ENCODE measurements at regions not wholly inside any gene's neighbourhood (a gene's known extent, or its start where the extent isn't known, plus 50 kb on each side); places are given as distances from the start of the nearest gene placed in this dataset.

DNA sequence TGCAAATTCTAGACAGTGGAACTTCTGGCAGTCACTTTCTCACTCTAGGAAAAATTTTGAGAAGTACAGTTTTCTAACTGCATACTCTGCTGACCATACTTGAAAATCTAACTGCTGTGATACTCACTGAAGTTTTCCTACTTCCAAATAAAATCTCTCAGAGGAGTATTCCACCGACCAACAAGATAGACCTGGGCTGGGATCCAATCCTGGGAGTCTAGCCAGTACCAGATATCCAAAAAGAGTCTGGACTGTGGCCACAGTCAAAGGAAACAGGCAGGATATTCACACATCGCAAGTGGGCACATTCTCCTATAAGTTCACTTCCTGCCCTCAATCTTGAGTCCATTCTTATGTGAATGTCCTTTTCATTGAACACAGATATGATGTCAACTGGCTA lies 1138.7 kb upstream of the PCDH7 start:
- Histone ChIP-seq H4K20me1 (ENCODE audit: insufficient read depth) (no peaks in the 10 kb centered on the region), H3K4me1 (ENCODE audit: control insufficient read depth in 1 of 2, insufficient read depth in 2 of 2, low read length in 2 of 2) (no peaks in the 10 kb centered on the region), H3K9me2 (ENCODE audit: insufficient read depth) (no peaks in the 10 kb centered on the region), H3K27ac (ENCODE audit: low read depth, low read length) (no peak overlapping the region), H3K79me2 (ENCODE audit: insufficient read depth, low read length) (no peaks in the 10 kb centered on the region), H3K4me3 (replicated peaks in 1 of 2; ENCODE audit: low read depth in 1 of 2, low read length in 2 of 2) (no peak overlapping the region), H3K27me3 (ENCODE audit: insufficient read depth, low read length) (no peaks in the 10 kb centered on the region), H3K4me2 (ENCODE audit: low read length) (no peak overlapping the region), H3K9ac (ENCODE audit: low read length) (no peak overlapping the region), H3K36me3 (ENCODE audit: control insufficient read depth in 1 of 2, insufficient read depth in 2 of 2, low read length in 2 of 2) (no peaks in the 10 kb centered on the region), H3K9me3 (ENCODE audit: control insufficient read depth in 1 of 2, insufficient read depth in 1 of 2, low read depth in 1 of 2, low read length in 2 of 2) (no peaks in the 10 kb centered on the region), H2AFZ (ENCODE audit: low read depth, low read length, poor library complexity, severe bottlenecking) (no peak overlapping the region)
- ChIA-PET RAD21 (ENCODE audit: low non-redundant PET in 1 of 2, low total read pairs in 2 of 2, uncharacterized antibody in 2 of 2, unreplicated experiment in 2 of 2) (no interaction called here), CTCF (no interaction called here), POLR2A (no interaction called here)
- intact Hi-C loops (cut with micrococcal nuclease) = no loop called here
- no peak for ATAC-seq
- BruUV-seq (replicated peaks) = no TSS peak
- TF ChIP-seq, protein P1, sequence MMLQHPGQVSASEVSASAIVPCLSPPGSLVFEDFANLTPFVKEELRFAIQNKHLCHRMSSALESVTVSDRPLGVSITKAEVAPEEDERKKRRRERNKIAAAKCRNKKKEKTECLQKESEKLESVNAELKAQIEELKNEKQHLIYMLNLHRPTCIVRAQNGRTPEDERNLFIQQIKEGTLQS (IDR thresholded peaks at IDR 0.05) = no peak
- TF ChIP-seq ZNF274 (IDR thresholded peaks at IDR 0.05; ENCODE audit: low read depth, low read length) = no peak
- TF ChIP-seq SP1 (IDR thresholded peaks at IDR 0.05; ENCODE audit: low read depth) = no peak
- no peak for TF ChIP-seq JUND (IDR thresholded peaks at IDR 0.05)
- TF ChIP-seq CBX3 (IDR thresholded peaks at IDR 0.05; ENCODE audit: low read depth) = no peak
- no peak for DNase-seq (ENCODE audit: low read depth, low spot score)

DNA sequence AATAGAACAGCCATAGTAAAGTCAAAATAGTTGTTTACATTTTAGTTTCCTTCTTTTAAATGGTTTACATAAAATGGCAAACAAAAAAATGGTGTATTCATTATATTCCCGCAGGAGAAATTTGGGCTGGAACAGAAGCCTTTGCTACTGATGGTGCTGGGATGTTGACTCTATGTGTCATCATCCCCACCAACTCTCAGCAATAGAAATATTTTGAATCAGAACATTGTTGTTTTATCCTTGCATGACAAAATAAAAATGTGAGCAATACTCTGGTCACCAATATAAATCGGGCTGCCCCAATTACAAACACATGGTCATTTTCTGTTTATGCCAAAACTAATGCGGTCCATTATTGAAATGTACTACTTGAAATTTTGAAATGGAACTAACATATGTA lies 1131.6 kb upstream of the PCDH7 start:
- DNase-seq (ENCODE audit: low read depth, low spot score) (no peak), ATAC-seq (no peak)
- no peak overlapping the region for H3K4me2 ChIP-seq (ENCODE audit: low read length)
- RAD21 ChIA-PET (ENCODE audit: low non-redundant PET in 1 of 2, low total read pairs in 2 of 2, uncharacterized antibody in 2 of 2, unreplicated experiment in 2 of 2) = no interaction called here
- no peaks in the 10 kb centered on the region for H4K20me1 ChIP-seq (ENCODE audit: insufficient read depth)
- 0 out of 4 replicates have a peak, but pooled peaks cover 4 to 6% of the 10 kb centered on the region in 2 experiments for H3K9me3 ChIP-seq (ENCODE audit: control insufficient read depth in 1 of 2, insufficient read depth in 1 of 2, low read depth in 1 of 2, low read length in 2 of 2)
- H2AFZ ChIP-seq (ENCODE audit: low read depth, low read length, poor library complexity, severe bottlenecking) = no peak overlapping the region
- no peaks in the 10 kb centered on the region for H3K79me2 ChIP-seq (ENCODE audit: insufficient read depth, low read length)
- POLR2A ChIA-PET = no interaction called here
- H3K9me2 ChIP-seq (ENCODE audit: insufficient read depth) = no peaks in the 10 kb centered on the region
- CTCF ChIA-PET = no interaction called here
- H3K4me3 ChIP-seq (replicated peaks in 1 of 2; ENCODE audit: low read depth in 1 of 2, low read length in 2 of 2) = no peak overlapping the region
- H3K9ac ChIP-seq (ENCODE audit: low read length) = no peak overlapping the region
- BruUV-seq (replicated peaks) = no TSS peak
- H3K4me1 ChIP-seq (ENCODE audit: control insufficient read depth in 1 of 2, insufficient read depth in 2 of 2, low read length in 2 of 2) = no peaks in the 10 kb centered on the region
- intact Hi-C loops (cut with micrococcal nuclease) = no loop called here
- no peak overlapping the region for H3K27ac ChIP-seq (ENCODE audit: low read depth, low read length)
- H3K27me3 ChIP-seq (ENCODE audit: insufficient read depth, low read length) = no peaks in the 10 kb centered on the region
- no peaks in the 10 kb centered on the region for H3K36me3 ChIP-seq (ENCODE audit: control insufficient read depth in 1 of 2, insufficient read depth in 2 of 2, low read length in 2 of 2)
- no peak for TF ChIP-seq EZH2phosphoT487 (IDR thresholded peaks at IDR 0.05; ENCODE audit: borderline replicate concordance)
- TF ChIP-seq, protein P2, sequence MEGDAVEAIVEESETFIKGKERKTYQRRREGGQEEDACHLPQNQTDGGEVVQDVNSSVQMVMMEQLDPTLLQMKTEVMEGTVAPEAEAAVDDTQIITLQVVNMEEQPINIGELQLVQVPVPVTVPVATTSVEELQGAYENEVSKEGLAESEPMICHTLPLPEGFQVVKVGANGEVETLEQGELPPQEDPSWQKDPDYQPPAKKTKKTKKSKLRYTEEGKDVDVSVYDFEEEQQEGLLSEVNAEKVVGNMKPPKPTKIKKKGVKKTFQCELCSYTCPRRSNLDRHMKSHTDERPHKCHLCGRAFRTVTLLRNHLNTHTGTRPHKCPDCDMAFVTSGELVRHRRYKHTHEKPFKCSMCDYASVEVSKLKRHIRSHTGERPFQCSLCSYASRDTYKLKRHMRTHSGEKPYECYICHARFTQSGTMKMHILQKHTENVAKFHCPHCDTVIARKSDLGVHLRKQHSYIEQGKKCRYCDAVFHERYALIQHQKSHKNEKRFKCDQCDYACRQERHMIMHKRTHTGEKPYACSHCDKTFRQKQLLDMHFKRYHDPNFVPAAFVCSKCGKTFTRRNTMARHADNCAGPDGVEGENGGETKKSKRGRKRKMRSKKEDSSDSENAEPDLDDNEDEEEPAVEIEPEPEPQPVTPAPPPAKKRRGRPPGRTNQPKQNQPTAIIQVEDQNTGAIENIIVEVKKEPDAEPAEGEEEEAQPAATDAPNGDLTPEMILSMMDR (IDR thresholded peaks at IDR 0.05 in 2 of 3, conservative IDR thresholded peaks at IDR 0.05 in 1 of 3; ENCODE audit: borderline replicate concordance in 1 of 3, insufficient read depth in 1 of 3, low read depth in 2 of 3, low read length in 2 of 3) = no peak
- TF ChIP-seq EGR1 (IDR thresholded peaks at IDR 0.05; ENCODE audit: low read depth) = no peak
- TF ChIP-seq POLR2A (IDR thresholded peaks at IDR 0.05; ENCODE audit: borderline replicate concordance, extremely low read depth, insufficient read depth, insufficient read length) = no peak
- no peak for TF ChIP-seq YY1 (IDR thresholded peaks at IDR 0.05; ENCODE audit: extremely low read depth, insufficient replicate concordance, low read depth, low read length)
- no peak for TF ChIP-seq ZNF274 (IDR thresholded peaks at IDR 0.05; ENCODE audit: low read depth, low read length)
- TF ChIP-seq ZFX (IDR thresholded peaks at IDR 0.05) = no peak
- no peak for TF ChIP-seq JUND (IDR thresholded peaks at IDR 0.05)
- TF ChIP-seq RAD21 (IDR thresholded peaks at IDR 0.05; ENCODE audit: low read depth) = no peak
- TF ChIP-seq, protein P3, sequence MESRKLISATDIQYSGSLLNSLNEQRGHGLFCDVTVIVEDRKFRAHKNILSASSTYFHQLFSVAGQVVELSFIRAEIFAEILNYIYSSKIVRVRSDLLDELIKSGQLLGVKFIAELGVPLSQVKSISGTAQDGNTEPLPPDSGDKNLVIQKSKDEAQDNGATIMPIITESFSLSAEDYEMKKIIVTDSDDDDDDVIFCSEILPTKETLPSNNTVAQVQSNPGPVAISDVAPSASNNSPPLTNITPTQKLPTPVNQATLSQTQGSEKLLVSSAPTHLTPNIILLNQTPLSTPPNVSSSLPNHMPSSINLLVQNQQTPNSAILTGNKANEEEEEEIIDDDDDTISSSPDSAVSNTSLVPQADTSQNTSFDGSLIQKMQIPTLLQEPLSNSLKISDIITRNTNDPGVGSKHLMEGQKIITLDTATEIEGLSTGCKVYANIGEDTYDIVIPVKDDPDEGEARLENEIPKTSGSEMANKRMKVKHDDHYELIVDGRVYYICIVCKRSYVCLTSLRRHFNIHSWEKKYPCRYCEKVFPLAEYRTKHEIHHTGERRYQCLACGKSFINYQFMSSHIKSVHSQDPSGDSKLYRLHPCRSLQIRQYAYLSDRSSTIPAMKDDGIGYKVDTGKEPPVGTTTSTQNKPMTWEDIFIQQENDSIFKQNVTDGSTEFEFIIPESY (IDR thresholded peaks at IDR 0.05; ENCODE audit: extremely low read depth, insufficient replicate concordance, low read length) = no peak
- TF ChIP-seq CEBPB (IDR thresholded peaks at IDR 0.05; ENCODE audit: low read depth) = no peak
- TF ChIP-seq, protein P1 (IDR thresholded peaks at IDR 0.05) = no peak
- TF ChIP-seq SRF (IDR thresholded peaks at IDR 0.05; ENCODE audit: low read depth) = no peak

Data from HCT116 (cell line).